ENCODE measurements at regions not wholly inside any gene's neighbourhood (a gene's known extent, or its start where the extent isn't known, plus 50 kb on each side); places are given as distances from the start of the nearest gene placed in this dataset.

GRCh38 chr2:192416060-192416459 is 221.3 kb upstream of the TMEFF2 start:
- TF ChIP-seq CTCF (conservative IDR thresholded peaks at IDR 0.05; ENCODE audit: low read depth, low read length) (no peak), EZH2 (IDR thresholded peaks at IDR 0.05; ENCODE audit: borderline replicate concordance, low read depth, low read length, poor library complexity, severe bottlenecking) (no peak)
